ENCODE measurements at regions not wholly inside any gene's neighbourhood (a gene's known extent, or its start where the extent isn't known, plus 50 kb on each side); places are given as distances from the start of the nearest gene placed in this dataset.

- no peak overlapping the region for H3K27ac Mint-ChIP-seq
- no peaks in the 10 kb centered on the region for H3K4me1 Mint-ChIP-seq
- no peak overlapping the region for H3K4me3 Mint-ChIP-seq
- DNase-seq = peak; percentile 18
- no peaks in the 10 kb centered on the region for H3K9me3 Mint-ChIP-seq
- TF ChIP-seq CTCF (IDR thresholded peaks at IDR 0.05) = no peak
- H3K36me3 Mint-ChIP-seq (ENCODE audit: low read depth) = no peaks in the 10 kb centered on the region
- peaks cover 2% of the 10 kb centered on the region for H3K27me3 Mint-ChIP-seq (ENCODE audit: low read depth, poor library complexity)
Measured at GRCh38 chr2:79453918-79454317, 58.9 kb upstream of the CTNNA2 start.

GRCh38 chr2:79452651-79453050, 60.2 kb upstream of the CTNNA2 start:
- Mint-ChIP-seq H3K4me3 (no peak overlapping the region), H3K9me3 (no peaks in the 10 kb centered on the region), H3K36me3 (ENCODE audit: low read depth) (no peaks in the 10 kb centered on the region), H3K4me1 (peaks cover 3% of the 10 kb centered on the region), H3K27ac (no peak overlapping the region), H3K27me3 (ENCODE audit: low read depth, poor library complexity) (peaks cover 2% of the 10 kb centered on the region)
- no peak for DNase-seq
- TF ChIP-seq CTCF (IDR thresholded peaks at IDR 0.05) = no peak

GRCh38 chr2:79447463-79447862, 65.4 kb upstream of the CTNNA2 start:
- Mint-ChIP-seq H3K27ac (no peak overlapping the region), H3K4me3 (no peak overlapping the region), H3K36me3 (ENCODE audit: low read depth) (no peaks in the 10 kb centered on the region), H3K27me3 (ENCODE audit: low read depth, poor library complexity) (peaks cover 9% of the 10 kb centered on the region), H3K9me3 (peaks cover 9% of the 10 kb centered on the region), H3K4me1 (peaks cover 13% of the 10 kb centered on the region)
- no peak for DNase-seq
- no peak for TF ChIP-seq CTCF (IDR thresholded peaks at IDR 0.05)

- Mint-ChIP-seq H3K36me3 (ENCODE audit: low read depth) (no peaks in the 10 kb centered on the region), H3K4me3 (no peak overlapping the region), H3K27ac (no peak overlapping the region), H3K27me3 (ENCODE audit: low read depth, poor library complexity) (peaks cover 10% of the 10 kb centered on the region), H3K4me1 (peaks cover 13% of the 10 kb centered on the region), H3K9me3 (peaks cover 9% of the 10 kb centered on the region)
- no peak for TF ChIP-seq CTCF (IDR thresholded peaks at IDR 0.05)
- DNase-seq = no peak
Measured at GRCh38 chr2:79446313-79446712, 66.5 kb upstream of the CTNNA2 start.

GRCh38 chr2:79437433-79438267, 75.2 kb upstream of the CTNNA2 start:
- peak; percentile 18 for DNase-seq
- Mint-ChIP-seq H3K4me3 (peak overlapping the region; percentile 67), H3K27ac (peak overlapping the region; percentile 94), H3K27me3 (ENCODE audit: low read depth, poor library complexity) (peaks cover 10% of the 10 kb centered on the region), H3K4me1 (peaks cover 26% of the 10 kb centered on the region), H3K36me3 (ENCODE audit: low read depth) (no peaks in the 10 kb centered on the region), H3K9me3 (no peaks in the 10 kb centered on the region)
- TF ChIP-seq CTCF (IDR thresholded peaks at IDR 0.05) = no peak

- H3K36me3 Mint-ChIP-seq (ENCODE audit: low read depth) = no peaks in the 10 kb centered on the region
- peaks cover 44% of the 10 kb centered on the region for H3K4me1 Mint-ChIP-seq
- no peak overlapping the region for H3K27ac Mint-ChIP-seq
- no peak for DNase-seq
- peaks cover 6% of the 10 kb centered on the region for H3K27me3 Mint-ChIP-seq (ENCODE audit: low read depth, poor library complexity)
- no peak for TF ChIP-seq CTCF (IDR thresholded peaks at IDR 0.05)
- no peak overlapping the region for H3K4me3 Mint-ChIP-seq
- H3K9me3 Mint-ChIP-seq = no peaks in the 10 kb centered on the region
Measured at GRCh38 chr2:79434362-79434761, 78.5 kb upstream of the CTNNA2 start.
